ENCODE measurements at regions not wholly inside any gene's neighbourhood (a gene's known extent, or its start where the extent isn't known, plus 50 kb on each side); places are given as distances from the start of the nearest gene placed in this dataset.

GRCh38 chr13:34452831-34453230 lies 489.2 kb upstream of the NBEA start:
- TF ChIP-seq CTCF (IDR thresholded peaks at IDR 0.05) (no peak), POLR2AphosphoS5 (IDR thresholded peaks at IDR 0.05) (no peak), POLR2A (IDR thresholded peaks at IDR 0.05) (no peak), EP300 (IDR thresholded peaks at IDR 0.05) (no peak)

Measured in gastroesophageal sphincter (tissue), 3 donors.